SU-DHL-6 (cell line): ENCODE measurements at regions not wholly inside any gene's neighbourhood (a gene's known extent, or its start where the extent isn't known, plus 50 kb on each side); places are given as distances from the start of the nearest gene placed in this dataset.

Experiments
- EZH2phosphoT487 ChIP-seq: fragments of 200-600 bp; sonication (generic), shearing (Covaris generic); conservative IDR thresholded peaks from 2 replicates; pipeline ENCODE4 v1.6.1; 2018; ENCODE audit warnings: mild to moderate bottlenecking, antibody characterized with exemption, low read length, moderate library complexity, mixed read lengths
- TF ChIP-seq, protein P1 (sequence below): fragments of 200-600 bp; sonication (generic); IDR thresholded peaks from one replicate; pipeline ENCODE4 v1.5.1; 2017; ENCODE audit warnings: antibody characterized with exemption, mild to moderate bottlenecking, low read length, moderate library complexity; ENCODE audit not compliant: insufficient read depth, poor library complexity, severe bottlenecking

DNA sequence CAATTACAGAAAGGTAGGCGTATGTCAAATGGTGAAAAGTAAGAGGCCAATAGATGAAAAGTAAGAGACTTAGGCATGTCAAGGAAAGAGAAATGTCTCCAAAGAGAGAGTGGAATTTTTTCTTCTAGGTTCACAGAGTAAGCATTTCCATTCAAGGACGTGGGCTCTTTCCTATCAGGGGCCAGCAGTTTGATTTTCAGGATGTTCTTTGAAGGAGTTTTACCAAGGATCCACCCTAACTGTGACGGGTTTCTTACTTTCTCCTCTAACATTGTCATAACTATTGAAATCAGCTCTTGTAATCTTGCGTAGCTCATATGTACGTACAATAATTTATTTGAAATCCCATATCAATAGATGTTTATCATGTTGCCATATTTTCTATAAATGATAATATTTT is 2112.2 kb upstream of the RAG2 start:
- TF ChIP-seq, protein P1, sequence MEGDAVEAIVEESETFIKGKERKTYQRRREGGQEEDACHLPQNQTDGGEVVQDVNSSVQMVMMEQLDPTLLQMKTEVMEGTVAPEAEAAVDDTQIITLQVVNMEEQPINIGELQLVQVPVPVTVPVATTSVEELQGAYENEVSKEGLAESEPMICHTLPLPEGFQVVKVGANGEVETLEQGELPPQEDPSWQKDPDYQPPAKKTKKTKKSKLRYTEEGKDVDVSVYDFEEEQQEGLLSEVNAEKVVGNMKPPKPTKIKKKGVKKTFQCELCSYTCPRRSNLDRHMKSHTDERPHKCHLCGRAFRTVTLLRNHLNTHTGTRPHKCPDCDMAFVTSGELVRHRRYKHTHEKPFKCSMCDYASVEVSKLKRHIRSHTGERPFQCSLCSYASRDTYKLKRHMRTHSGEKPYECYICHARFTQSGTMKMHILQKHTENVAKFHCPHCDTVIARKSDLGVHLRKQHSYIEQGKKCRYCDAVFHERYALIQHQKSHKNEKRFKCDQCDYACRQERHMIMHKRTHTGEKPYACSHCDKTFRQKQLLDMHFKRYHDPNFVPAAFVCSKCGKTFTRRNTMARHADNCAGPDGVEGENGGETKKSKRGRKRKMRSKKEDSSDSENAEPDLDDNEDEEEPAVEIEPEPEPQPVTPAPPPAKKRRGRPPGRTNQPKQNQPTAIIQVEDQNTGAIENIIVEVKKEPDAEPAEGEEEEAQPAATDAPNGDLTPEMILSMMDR: no peak
- TF ChIP-seq EZH2phosphoT487: no peak
